Stimulated activated CD4-positive, alpha-beta T cell treated with anti-CD3 and anti-CD28 coated beads, TNF-alpha, amount 100 ng/mL, for 4 hours (primary cell): ENCODE measurements at regions not wholly inside any gene's neighbourhood (a gene's known extent, or its start where the extent isn't known, plus 50 kb on each side); places are given as distances from the start of the nearest gene placed in this dataset.
A peak's percentile ranks its signal among the peaks of the same experiment; 100 is the strongest.
"Not testable (repeated sequence)": the region's sequence is repeated elsewhere in the genome, so short reads cannot be mapped to it uniquely, and the experiment has no call there.

Experiments
- DNase-seq, 3 experiments: peaks; one replicate each; pipeline ENCODE4 v3.0.0-alpha.2; 2020; ENCODE audit warnings: low read depth in 3 of 3

- DNase-seq, result no peak
These were observed 96.7 kb upstream of the SIRPG start for GRCh38 chr20:1754306-1754705.

- DNase-seq, result no peak
These were observed 94.5 kb upstream of the SIRPG start for GRCh38 chr20:1752045-1752444.

GRCh38 chr20:1748777-1749176 is 91.2 kb upstream of the SIRPG start:
- no peak for DNase-seq

- DNase-seq, result no peak
These were observed 90.5 kb upstream of the SIRPG start for GRCh38 chr20:1747953-1748577.

GRCh38 chr20:1742049-1742434 is 84.5 kb upstream of the SIRPG start:
- not testable (repeated sequence) for DNase-seq

GRCh38 chr20:1741309-1742048 is 83.9 kb upstream of the SIRPG start:
- DNase-seq, result no peak

GRCh38 chr20:1737134-1737533 is 79.6 kb upstream of the SIRPG start:
- no peak for DNase-seq

GRCh38 chr20:1735417-1736089 is 78.0 kb upstream of the SIRPG start:
- DNase-seq, result no peak

- DNase-seq, result peak in 1 of 3 experiments; percentile 16
These were observed 76.8 kb upstream of the SIRPG start for GRCh38 chr20:1734269-1734858.

- DNase-seq, result peak in 2 of 3 experiments; percentile 21 to 40
These were observed 74.3 kb upstream of the SIRPG start for GRCh38 chr20:1731828-1732375.

- not testable (repeated sequence) for DNase-seq
These were observed 73.6 kb upstream of the SIRPG start for GRCh38 chr20:1730981-1731711.

- DNase-seq, result not testable (repeated sequence)
These were observed 69.7 kb upstream of the SIRPG start for GRCh38 chr20:1727303-1727702.

- DNase-seq, result no peak
These were observed 67.3 kb upstream of the SIRPG start for GRCh38 chr20:1724901-1725300.

- DNase-seq, result no peak
These were observed 65.0 kb upstream of the SIRPG start for GRCh38 chr20:1722513-1723050.

- no peak for DNase-seq
These were observed 64.3 kb upstream of the SIRPG start for GRCh38 chr20:1721687-1722512.

- no peak for DNase-seq
These were observed 63.4 kb upstream of the SIRPG start for GRCh38 chr20:1720845-1721475.

GRCh38 chr20:1720226-1720625 is 62.6 kb upstream of the SIRPG start:
- no peak for DNase-seq

- DNase-seq, result no peak
These were observed 61.2 kb upstream of the SIRPG start for GRCh38 chr20:1718604-1719384.
